ENCODE measurements at regions not wholly inside any gene's neighbourhood (a gene's known extent, or its start where the extent isn't known, plus 50 kb on each side); places are given as distances from the start of the nearest gene placed in this dataset.

DNA sequence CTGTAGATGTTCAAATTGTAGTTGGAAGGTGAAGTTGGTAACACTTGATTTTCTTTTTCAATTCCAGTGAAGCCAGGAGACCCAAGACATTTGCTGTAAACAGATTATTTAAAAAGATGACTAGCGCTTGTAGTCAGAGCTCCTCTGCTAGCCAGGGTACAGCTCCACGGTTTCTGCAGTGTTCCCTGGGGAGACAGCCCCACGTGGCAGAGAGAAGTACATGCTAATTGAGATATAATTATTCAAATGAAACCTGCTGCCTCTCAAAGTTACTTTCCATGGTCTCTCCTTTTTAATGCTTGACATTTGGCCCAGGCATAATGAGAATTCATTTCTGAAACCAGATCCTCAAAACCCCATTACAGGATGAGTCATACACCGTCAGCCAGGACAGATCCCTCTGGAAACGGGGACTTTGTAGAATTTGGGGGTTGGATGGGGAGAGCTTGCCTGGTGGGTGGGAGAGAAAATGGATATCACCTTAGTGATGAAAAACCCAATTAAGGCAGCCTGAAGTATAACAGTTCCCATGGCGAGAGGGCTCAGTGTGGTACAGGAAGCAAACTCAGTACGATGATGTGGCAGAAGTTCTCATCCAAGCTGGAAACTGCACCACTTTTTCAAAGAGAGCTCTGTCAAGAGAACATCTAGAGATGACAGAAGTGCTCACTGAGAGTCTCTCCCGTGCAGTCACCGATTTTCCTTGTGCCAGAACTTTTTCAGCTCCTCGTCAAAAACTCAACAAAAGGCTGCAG is 637.7 kb upstream of the TMEM132C start:
- intact Hi-C loops (cut with micrococcal nuclease; ENCODE audit: unreplicated experiment): no loop called here
- Histone ChIP-seq H2AFZ (ENCODE audit: control insufficient read depth, low read depth, low read length) (no peak overlapping the region), H3K9ac (ENCODE audit: control insufficient read depth, insufficient read depth, low read length) (no peak overlapping the region), H4K20me1 (ENCODE audit: control insufficient read depth, insufficient read depth) (no peaks in the 10 kb centered on the region), H3K4me2 (ENCODE audit: control insufficient read depth, insufficient read depth) (no peak overlapping the region), H3K79me2 (ENCODE audit: control insufficient read depth, insufficient read depth, low read length) (no peaks in the 10 kb centered on the region), H3K4me3 (no peak overlapping the region), H3K4me1 (ENCODE audit: control insufficient read depth, insufficient read depth, low read length) (no peaks in the 10 kb centered on the region), H3K36me3 (ENCODE audit: control insufficient read depth in 2 of 2, insufficient read depth in 2 of 2, low read length in 1 of 2) (no peaks in the 10 kb centered on the region), H3K27me3 (replicated peaks in 1 of 2; ENCODE audit: control insufficient read depth in 2 of 2, insufficient read depth in 2 of 2, low read length in 1 of 2) (no peaks in the 10 kb centered on the region), H3K27ac (ENCODE audit: control insufficient read depth, insufficient read depth) (no peak overlapping the region), H3K9me3 (replicated peaks; ENCODE audit: control insufficient read depth, insufficient read depth, low read length) (no peaks in the 10 kb centered on the region; the same call in 2 of the 3 replicates)
- TF ChIP-seq MTA2 (IDR thresholded peaks at IDR 0.05; ENCODE audit: low read depth): no peak
- TF ChIP-seq, protein P1, sequence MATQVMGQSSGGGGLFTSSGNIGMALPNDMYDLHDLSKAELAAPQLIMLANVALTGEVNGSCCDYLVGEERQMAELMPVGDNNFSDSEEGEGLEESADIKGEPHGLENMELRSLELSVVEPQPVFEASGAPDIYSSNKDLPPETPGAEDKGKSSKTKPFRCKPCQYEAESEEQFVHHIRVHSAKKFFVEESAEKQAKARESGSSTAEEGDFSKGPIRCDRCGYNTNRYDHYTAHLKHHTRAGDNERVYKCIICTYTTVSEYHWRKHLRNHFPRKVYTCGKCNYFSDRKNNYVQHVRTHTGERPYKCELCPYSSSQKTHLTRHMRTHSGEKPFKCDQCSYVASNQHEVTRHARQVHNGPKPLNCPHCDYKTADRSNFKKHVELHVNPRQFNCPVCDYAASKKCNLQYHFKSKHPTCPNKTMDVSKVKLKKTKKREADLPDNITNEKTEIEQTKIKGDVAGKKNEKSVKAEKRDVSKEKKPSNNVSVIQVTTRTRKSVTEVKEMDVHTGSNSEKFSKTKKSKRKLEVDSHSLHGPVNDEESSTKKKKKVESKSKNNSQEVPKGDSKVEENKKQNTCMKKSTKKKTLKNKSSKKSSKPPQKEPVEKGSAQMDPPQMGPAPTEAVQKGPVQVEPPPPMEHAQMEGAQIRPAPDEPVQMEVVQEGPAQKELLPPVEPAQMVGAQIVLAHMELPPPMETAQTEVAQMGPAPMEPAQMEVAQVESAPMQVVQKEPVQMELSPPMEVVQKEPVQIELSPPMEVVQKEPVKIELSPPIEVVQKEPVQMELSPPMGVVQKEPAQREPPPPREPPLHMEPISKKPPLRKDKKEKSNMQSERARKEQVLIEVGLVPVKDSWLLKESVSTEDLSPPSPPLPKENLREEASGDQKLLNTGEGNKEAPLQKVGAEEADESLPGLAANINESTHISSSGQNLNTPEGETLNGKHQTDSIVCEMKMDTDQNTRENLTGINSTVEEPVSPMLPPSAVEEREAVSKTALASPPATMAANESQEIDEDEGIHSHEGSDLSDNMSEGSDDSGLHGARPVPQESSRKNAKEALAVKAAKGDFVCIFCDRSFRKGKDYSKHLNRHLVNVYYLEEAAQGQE (IDR thresholded peaks at IDR 0.05; ENCODE audit: low read depth, low read length): no peak
- FAIRE-seq: no peak
- SMC1A ChIA-PET (ENCODE audit: uncharacterized antibody, unreplicated experiment): no interaction called here
- no TSS peak for BruUV-seq (replicated peaks)
- POLR2A ChIA-PET: no interaction called here
- RAD21 ChIA-PET (ENCODE audit: unreplicated experiment): no interaction called here
- ATAC-seq: no peak
- in situ Hi-C loops (cut with MboI): no loop called here
- WGBS (ENCODE audit: insufficient coverage, insufficient replicate concordance, low lambda C conversion rate, missing lambda C conversion rate): 19% methylated on average over 10 of the region's 10 CpGs
- CTCF ChIA-PET: no interaction called here
- no peak for DNase-seq (ENCODE audit: low read depth, low spot score)

DNA sequence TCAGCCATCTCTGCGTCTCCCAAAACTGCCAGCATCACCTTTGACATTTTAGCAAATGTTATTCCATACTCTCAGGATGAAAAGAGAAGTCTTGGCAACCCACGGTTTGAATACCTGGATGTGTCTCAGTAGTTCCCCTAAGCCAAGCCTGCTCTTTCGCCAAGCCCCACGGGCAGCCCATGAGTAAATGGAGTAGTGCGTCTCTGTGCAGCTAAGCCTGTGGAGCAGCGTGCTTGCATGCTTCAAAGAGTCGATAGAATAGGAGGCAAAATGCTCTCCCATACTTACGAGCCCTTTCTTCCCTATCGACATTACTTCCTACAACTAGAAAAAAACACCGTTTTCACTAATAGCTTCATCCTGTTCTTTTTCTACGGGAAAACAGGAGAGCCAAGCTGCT is 634.5 kb upstream of the TMEM132C start:
- Histone ChIP-seq H3K79me2 (ENCODE audit: control insufficient read depth, insufficient read depth, low read length) (no peaks in the 10 kb centered on the region), H2AFZ (ENCODE audit: control insufficient read depth, low read depth, low read length) (no peak overlapping the region), H3K4me2 (ENCODE audit: control insufficient read depth, insufficient read depth) (no peak overlapping the region), H3K36me3 (ENCODE audit: control insufficient read depth in 2 of 2, insufficient read depth in 2 of 2, low read length in 1 of 2) (no peaks in the 10 kb centered on the region), H3K4me3 (no peak overlapping the region), H3K27ac (ENCODE audit: control insufficient read depth, insufficient read depth) (no peak overlapping the region), H3K9me3 (replicated peaks; ENCODE audit: control insufficient read depth, insufficient read depth, low read length) (no peaks in the 10 kb centered on the region; the same call in 2 of the 3 replicates), H3K4me1 (ENCODE audit: control insufficient read depth, insufficient read depth, low read length) (no peaks in the 10 kb centered on the region), H3K27me3 (replicated peaks in 1 of 2; ENCODE audit: control insufficient read depth in 2 of 2, insufficient read depth in 2 of 2, low read length in 1 of 2) (no peaks in the 10 kb centered on the region), H4K20me1 (ENCODE audit: control insufficient read depth, insufficient read depth) (no peaks in the 10 kb centered on the region), H3K9ac (ENCODE audit: control insufficient read depth, insufficient read depth, low read length) (no peak overlapping the region)
- 50% methylated on average over 11 of the region's 11 CpGs for WGBS (ENCODE audit: insufficient coverage, insufficient replicate concordance, low lambda C conversion rate, missing lambda C conversion rate)
- intact Hi-C loops (cut with micrococcal nuclease; ENCODE audit: unreplicated experiment) (no loop called here), in situ Hi-C loops (cut with MboI) (no loop called here)
- DNase-seq (ENCODE audit: low read depth, low spot score): no peak
- BruUV-seq (replicated peaks): no TSS peak
- FAIRE-seq: no peak
- ATAC-seq: no peak
- ChIA-PET POLR2A (no interaction called here), SMC1A (ENCODE audit: uncharacterized antibody, unreplicated experiment) (no interaction called here), RAD21 (ENCODE audit: unreplicated experiment) (no interaction called here), CTCF (no interaction called here)
- TF ChIP-seq, protein P2, sequence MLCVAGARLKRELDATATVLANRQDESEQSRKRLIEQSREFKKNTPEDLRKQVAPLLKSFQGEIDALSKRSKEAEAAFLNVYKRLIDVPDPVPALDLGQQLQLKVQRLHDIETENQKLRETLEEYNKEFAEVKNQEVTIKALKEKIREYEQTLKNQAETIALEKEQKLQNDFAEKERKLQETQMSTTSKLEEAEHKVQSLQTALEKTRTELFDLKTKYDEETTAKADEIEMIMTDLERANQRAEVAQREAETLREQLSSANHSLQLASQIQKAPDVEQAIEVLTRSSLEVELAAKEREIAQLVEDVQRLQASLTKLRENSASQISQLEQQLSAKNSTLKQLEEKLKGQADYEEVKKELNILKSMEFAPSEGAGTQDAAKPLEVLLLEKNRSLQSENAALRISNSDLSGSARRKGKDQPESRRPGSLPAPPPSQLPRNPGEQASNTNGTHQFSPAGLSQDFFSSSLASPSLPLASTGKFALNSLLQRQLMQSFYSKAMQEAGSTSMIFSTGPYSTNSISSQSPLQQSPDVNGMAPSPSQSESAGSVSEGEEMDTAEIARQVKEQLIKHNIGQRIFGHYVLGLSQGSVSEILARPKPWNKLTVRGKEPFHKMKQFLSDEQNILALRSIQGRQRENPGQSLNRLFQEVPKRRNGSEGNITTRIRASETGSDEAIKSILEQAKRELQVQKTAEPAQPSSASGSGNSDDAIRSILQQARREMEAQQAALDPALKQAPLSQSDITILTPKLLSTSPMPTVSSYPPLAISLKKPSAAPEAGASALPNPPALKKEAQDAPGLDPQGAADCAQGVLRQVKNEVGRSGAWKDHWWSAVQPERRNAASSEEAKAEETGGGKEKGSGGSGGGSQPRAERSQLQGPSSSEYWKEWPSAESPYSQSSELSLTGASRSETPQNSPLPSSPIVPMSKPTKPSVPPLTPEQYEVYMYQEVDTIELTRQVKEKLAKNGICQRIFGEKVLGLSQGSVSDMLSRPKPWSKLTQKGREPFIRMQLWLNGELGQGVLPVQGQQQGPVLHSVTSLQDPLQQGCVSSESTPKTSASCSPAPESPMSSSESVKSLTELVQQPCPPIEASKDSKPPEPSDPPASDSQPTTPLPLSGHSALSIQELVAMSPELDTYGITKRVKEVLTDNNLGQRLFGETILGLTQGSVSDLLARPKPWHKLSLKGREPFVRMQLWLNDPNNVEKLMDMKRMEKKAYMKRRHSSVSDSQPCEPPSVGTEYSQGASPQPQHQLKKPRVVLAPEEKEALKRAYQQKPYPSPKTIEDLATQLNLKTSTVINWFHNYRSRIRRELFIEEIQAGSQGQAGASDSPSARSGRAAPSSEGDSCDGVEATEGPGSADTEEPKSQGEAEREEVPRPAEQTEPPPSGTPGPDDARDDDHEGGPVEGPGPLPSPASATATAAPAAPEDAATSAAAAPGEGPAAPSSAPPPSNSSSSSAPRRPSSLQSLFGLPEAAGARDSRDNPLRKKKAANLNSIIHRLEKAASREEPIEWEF (IDR thresholded peaks at IDR 0.05; ENCODE audit: insufficient replicate concordance, low read depth, low read length): no peak
- TF ChIP-seq MTA3 (IDR thresholded peaks at IDR 0.05; ENCODE audit: borderline replicate concordance, low read length) (no peak), IKZF1 (conservative IDR thresholded peaks at IDR 0.05) (no peak), MEF2A (IDR thresholded peaks at IDR 0.05; ENCODE audit: insufficient read depth, low read depth, low read length) (no peak), EP300 (IDR thresholded peaks at IDR 0.05; ENCODE audit: borderline replicate concordance in 1 of 2, control insufficient read depth in 1 of 2, low read depth in 2 of 2, low read length in 2 of 2) (no peak)
